ENCODE measurements at regions not wholly inside any gene's neighbourhood (a gene's known extent, or its start where the extent isn't known, plus 50 kb on each side); places are given as distances from the start of the nearest gene placed in this dataset.

GRCh38 chr11:115080923-115081680, 402.8 kb downstream of the NXPE2 start:
- TF ChIP-seq BHLHE40 (IDR thresholded peaks at IDR 0.05; ENCODE audit: borderline replicate concordance in 1 of 2, low read depth in 2 of 2, low read length in 1 of 2) (no peak), CTCF (IDR thresholded peaks at IDR 0.05 in 2 of 3, conservative IDR thresholded peaks at IDR 0.05 in 1 of 3; ENCODE audit: control insufficient read depth in 2 of 3, extremely low read depth in 1 of 3, insufficient read depth in 1 of 3, low read depth in 3 of 3, low read length in 3 of 3) (no peak), POLR2AphosphoS5 (IDR thresholded peaks at IDR 0.05; ENCODE audit: low read length) (no peak), MXI1 (IDR thresholded peaks at IDR 0.05; ENCODE audit: low read depth, low read length) (no peak), BACH1 (IDR thresholded peaks at IDR 0.05; ENCODE audit: borderline replicate concordance) (no peak), E2F8 (IDR thresholded peaks at IDR 0.05; ENCODE audit: low read depth, partially characterized antibody) (no peak), ZNF384 (IDR thresholded peaks at IDR 0.05; ENCODE audit: borderline replicate concordance, low read depth, low read length) (no peak), TAF1 (IDR thresholded peaks at IDR 0.05; ENCODE audit: borderline replicate concordance, low read depth, low read length) (no peak), HDAC6 (IDR thresholded peaks at IDR 0.05; ENCODE audit: unreplicated experiment) (no peak), JUND (IDR thresholded peaks at IDR 0.05; ENCODE audit: low read depth, low read length) (no peak), PRDM15 (CRISPR knock-in tag; IDR thresholded peaks at IDR 0.05) (no peak), BCLAF1 (IDR thresholded peaks at IDR 0.05) (no peak), NR2C1 (IDR thresholded peaks at IDR 0.05) (no peak), RAD51 (IDR thresholded peaks at IDR 0.05) (peak; percentile 60; the same call in 1 of the 2 replicates)

Data from GM12878 (cell line).